GM18907 (cell line): ENCODE measurements at regions not wholly inside any gene's neighbourhood (a gene's known extent, or its start where the extent isn't known, plus 50 kb on each side); places are given as distances from the start of the nearest gene placed in this dataset.

ENCODE experiments used
- ATAC-seq: cut with Tn5 transposase; IDR thresholded peaks from one replicate; pipeline ENCODE4 v1.9.1; 2021; ENCODE audit warnings: mild to moderate bottlenecking, moderate library complexity; ENCODE audit not compliant: unreplicated experiment

GRCh38 chr18:32621034-32621433, 150.4 kb upstream of the GAREM1 start:
- no peak for ATAC-seq

- ATAC-seq: no peak
Measured at GRCh38 chr18:32618546-32618945, 147.9 kb upstream of the GAREM1 start.

- ATAC-seq: no peak
Measured at GRCh38 chr18:32613821-32614220, 143.1 kb upstream of the GAREM1 start.

GRCh38 chr18:32612651-32613050, 142.0 kb upstream of the GAREM1 start:
- ATAC-seq: no peak

GRCh38 chr18:32610176-32610575, 139.5 kb upstream of the GAREM1 start:
- no peak for ATAC-seq

GRCh38 chr18:32607816-32608215, 137.1 kb upstream of the GAREM1 start:
- ATAC-seq: no peak

GRCh38 chr18:32598144-32598543, 127.5 kb upstream of the GAREM1 start:
- no peak for ATAC-seq

- no peak for ATAC-seq
Measured at GRCh38 chr18:32596501-32596900, 125.8 kb upstream of the GAREM1 start.

- no peak for ATAC-seq
Measured at GRCh38 chr18:32595832-32596231, 125.2 kb upstream of the GAREM1 start.

- ATAC-seq: no peak
Measured at GRCh38 chr18:32588191-32588590, 117.5 kb upstream of the GAREM1 start.

- ATAC-seq: no peak
Measured at GRCh38 chr18:32583431-32583830, 112.7 kb upstream of the GAREM1 start.

GRCh38 chr18:32582455-32582854, 111.8 kb upstream of the GAREM1 start:
- no peak for ATAC-seq

GRCh38 chr18:32577561-32577960, 106.9 kb upstream of the GAREM1 start:
- no peak for ATAC-seq

- ATAC-seq: no peak
Measured at GRCh38 chr18:32576296-32576916, 105.7 kb upstream of the GAREM1 start.

- no peak for ATAC-seq
Measured at GRCh38 chr18:32566960-32567359, 96.3 kb upstream of the GAREM1 start.

- ATAC-seq: no peak
Measured at GRCh38 chr18:32553640-32554365, 83.1 kb upstream of the GAREM1 start.

GRCh38 chr18:32553174-32553573, 82.5 kb upstream of the GAREM1 start:
- ATAC-seq: no peak

- peak; percentile 91 for ATAC-seq
Measured at GRCh38 chr18:32552421-32553030, 81.8 kb upstream of the GAREM1 start.

- no peak for ATAC-seq
Measured at GRCh38 chr18:32550963-32551362, 80.3 kb upstream of the GAREM1 start.

- ATAC-seq: peak; percentile 94
Measured at GRCh38 chr18:32549248-32550110, 78.8 kb upstream of the GAREM1 start.

GRCh38 chr18:32548688-32549087, 78.0 kb upstream of the GAREM1 start:
- ATAC-seq: no peak
